Sciatic nerve (tissue), 2 donors: ENCODE measurements at regions not wholly inside any gene's neighbourhood (a gene's known extent, or its start where the extent isn't known, plus 50 kb on each side); places are given as distances from the start of the nearest gene placed in this dataset.
"Not testable (repeated sequence)": the region's sequence is repeated elsewhere in the genome, so short reads cannot be mapped to it uniquely, and the experiment has no call there.

Source experiments
- ATAC-seq: fragments of 200-7000 bp; cut with Tn5 transposase; one replicate; pipeline ENCODE4 v1.9.1; 2020; ENCODE audit warnings: mild to moderate bottlenecking, moderate library complexity
- DNase-seq: peaks from one replicate; pipeline ENCODE4 v3.0.0-alpha.2; 2020; ENCODE audit warnings: low spot score
- intact Hi-C: fragments of 100-400 bp; cut with DNase I; formaldehyde crosslinking; loops from one replicate; pipeline ENCODE4 v1.14.2; 2022
- donor health status: DM: no; HTN: no; CAD: no.
- donor health status: DM: no; HTN: no; CAD: no.

- ATAC-seq = no peak
- intact Hi-C loops = no loop called here
- DNase-seq = no peak
Measured at GRCh38 chr15:95770196-95770595, 560.3 kb upstream of the NR2F2 start.

DNA sequence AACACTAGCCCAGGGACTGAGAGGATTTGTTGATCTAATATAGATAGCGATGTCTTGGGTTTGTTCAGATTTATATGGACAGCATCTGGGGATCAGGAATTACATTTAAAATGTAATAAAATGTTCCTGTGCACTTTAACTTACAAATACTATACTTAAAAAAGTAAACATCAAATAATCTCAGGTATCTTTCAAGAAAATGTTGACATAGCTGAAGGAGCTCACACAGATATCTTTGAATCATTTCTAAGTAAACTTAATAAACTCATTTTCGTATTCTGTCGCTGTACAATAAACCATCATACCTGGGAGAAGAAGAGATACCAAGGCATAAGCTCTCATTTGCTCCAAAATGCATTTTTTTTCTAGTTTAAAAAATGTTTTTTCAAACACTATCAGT lies 557.5 kb upstream of the NR2F2 start:
- DNase-seq = no peak
- no peak for ATAC-seq
- intact Hi-C loops = no loop called here

DNA sequence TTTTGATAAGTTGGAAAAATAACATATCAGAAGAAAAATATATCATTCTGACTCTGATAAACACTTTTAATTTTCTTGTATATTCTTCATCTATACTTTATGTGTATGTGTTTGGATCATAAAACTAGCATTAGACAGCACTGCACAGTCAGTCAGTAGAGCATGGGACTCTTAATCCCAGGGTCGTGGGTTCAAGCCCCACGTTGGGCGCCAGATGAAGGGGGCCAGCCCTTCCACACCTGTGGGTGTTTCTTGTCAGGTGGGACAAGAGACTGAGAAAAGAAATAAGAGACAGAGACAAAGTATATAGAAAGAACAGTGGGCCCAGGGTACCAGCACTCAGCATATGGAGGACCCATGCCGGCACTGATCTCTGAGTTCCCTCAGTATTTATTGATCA lies 546.0 kb upstream of the NR2F2 start:
- no peak for DNase-seq
- intact Hi-C loops = no loop called here
- no peak for ATAC-seq

DNA sequence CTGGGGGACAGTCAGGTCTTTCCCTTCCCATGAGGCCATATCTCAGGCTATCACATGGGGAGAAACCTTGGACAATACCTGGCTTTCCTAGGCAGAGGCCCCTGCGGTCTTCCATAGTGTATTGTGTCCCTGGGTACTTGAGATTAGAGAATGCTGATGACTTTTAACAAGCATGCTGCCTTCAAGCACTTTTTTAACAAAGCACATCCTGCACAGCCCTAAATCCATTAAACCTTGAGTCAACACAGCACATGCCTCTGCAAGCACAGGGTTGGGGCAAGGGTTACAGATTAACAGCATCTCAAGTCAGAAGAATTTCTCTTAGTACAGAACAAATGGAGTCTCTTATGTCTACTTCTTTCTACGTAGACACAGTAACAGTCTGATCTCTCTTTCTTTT lies 545.2 kb upstream of the NR2F2 start:
- ATAC-seq, DNase-seq, intact Hi-C loops: not testable (repeated sequence)

- intact Hi-C loops = no loop called here
- DNase-seq (no peak), ATAC-seq (no peak)
Measured at GRCh38 chr15:95793231-95793630, 537.3 kb upstream of the NR2F2 start.

DNA sequence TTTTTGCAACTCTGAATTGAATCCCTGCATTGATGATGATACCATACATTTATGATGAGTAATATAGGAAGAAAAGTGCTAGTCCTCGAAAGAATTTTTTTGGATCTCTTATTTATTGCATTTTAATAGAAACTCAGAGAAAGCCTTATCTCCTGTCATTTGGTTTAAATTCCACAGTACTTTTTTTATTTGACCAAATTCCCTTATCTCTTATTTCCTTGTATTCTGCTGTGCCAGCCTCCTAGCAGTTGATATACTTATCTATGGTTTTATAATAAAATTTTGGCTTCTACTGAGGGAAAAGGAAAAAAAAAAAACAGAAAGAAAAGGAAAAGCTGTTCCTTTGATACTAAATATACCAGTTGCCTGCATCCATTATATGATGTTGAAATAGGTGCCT lies 535.1 kb upstream of the NR2F2 start:
- intact Hi-C loops = no loop called here
- ATAC-seq (no peak), DNase-seq (no peak)

DNA sequence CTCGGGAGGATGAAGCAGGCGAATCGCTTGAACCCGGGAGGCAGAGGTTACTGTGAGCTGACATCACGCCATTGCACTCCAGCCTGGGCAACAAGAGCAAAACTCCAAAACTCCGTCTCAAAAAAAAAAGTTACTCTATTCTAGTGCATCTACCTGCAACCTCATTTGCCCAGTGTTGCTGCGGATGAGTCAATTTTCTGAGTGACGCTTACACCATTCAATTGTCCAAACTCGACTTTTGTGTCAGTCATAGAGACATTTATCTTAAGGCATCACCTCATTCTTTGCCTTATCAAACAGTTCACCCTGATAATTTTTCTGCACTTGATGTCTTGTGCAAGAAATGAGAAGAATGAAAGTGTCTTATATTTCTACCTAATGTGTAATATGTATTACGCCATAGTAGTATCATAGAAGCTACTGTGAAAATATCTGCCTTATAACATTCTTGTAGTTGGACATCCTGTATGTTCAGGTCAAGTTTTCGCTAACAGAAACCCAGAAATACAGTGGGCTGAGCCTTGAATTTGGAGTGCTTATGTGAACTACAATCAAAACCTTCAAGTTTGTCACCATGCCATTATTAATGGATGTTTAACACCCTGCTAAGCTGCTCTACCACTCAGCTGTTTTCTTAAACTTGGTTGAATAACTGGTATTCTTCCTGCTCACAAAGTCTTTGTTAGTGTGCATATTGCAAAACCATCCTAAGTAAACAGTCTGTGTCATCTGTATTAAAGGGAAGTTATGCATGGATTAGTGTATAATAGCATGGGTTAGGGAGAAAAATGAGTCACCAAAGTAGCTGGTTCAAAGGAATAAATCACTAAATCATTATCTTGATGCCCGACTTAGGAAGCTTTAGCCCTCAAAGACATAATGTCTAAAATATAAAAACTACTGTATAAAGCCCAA lies 531.0 kb upstream of the NR2F2 start:
- DNase-seq = no peak
- ATAC-seq = no peak
- intact Hi-C loops = no loop called here

DNA sequence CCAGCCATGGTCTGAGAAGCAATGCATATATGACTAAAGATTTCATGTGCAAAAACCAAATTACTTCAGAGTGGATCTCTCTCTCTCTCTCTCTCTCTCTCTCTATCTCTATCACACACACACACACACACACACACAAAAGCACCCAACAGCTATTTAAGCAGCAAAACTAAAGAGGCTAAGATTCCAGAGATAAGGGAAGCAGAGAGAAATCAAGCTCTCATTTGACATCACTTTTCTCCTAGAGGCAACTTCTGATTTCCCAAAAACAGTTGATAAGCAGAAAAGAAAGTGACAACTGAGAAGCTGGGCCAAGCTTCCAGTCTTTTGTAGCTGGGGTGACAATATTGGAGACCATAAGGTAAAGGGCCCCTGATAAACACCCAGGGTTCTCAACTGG lies 526.0 kb upstream of the NR2F2 start:
- no peak for DNase-seq
- ATAC-seq = no peak
- intact Hi-C loops = no loop called here

DNA sequence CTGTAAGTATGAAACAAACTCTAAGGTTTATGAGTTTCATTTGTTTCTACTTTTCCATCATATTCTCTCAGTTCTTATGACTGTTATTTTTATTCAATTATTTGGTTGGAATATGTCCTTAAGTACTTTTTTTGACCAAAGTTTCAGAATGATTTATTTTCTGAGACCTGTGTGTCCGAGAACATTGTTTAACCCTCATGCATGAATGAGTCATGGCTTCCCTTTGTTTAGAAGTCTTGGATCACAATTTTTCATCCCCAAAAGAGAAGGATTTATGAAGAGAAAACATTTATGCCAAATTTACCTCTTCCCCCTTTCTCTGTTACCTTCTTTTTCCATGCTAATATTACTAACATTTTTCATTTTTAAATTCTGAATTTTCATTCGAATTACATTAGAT lies 518.0 kb upstream of the NR2F2 start:
- intact Hi-C loops = no loop called here
- no peak for DNase-seq
- ATAC-seq = no peak

GRCh38 chr15:95814908-95815307 lies 515.6 kb upstream of the NR2F2 start:
- no peak for DNase-seq
- ATAC-seq = no peak
- intact Hi-C loops = no loop called here

DNA sequence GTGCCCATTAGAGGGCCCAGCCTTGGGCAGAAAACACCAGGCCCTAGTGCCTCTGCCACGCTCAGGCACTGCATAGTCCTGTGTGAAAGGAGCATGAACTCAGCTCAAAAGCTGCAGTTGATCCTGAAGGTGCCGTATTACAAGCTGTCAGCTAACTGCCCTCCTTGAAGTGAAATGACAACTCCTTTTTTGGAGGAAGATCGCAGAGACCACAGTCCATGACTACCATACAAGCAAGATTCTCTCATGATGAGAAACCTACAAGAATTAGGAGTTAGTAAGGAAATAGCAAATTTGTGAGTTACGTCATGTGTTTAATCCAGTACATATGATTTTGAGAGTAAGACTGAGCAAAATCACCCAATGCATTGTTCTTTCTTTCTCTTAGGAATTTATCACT lies 513.9 kb upstream of the NR2F2 start:
- intact Hi-C loops = no loop called here
- DNase-seq (no peak), ATAC-seq (no peak)

DNA sequence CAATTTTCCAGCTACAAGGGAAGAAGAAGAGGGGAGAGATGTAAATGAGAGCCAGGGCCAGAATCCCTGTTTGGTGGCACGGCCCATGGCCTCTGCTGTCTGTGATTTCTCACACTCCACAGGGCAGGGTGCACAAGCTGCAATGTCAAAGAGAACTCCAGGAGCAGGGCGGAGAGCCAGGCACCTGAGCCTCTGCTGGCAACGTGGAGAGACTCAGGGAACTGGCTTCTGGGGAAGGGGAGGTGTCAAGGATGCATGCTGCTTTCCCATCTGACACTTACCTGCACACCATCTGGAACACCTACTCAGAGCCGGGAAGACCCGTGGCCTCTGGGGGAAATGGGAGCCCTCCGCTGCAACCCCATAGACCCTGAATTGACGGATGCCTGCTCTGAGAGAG lies 507.5 kb upstream of the NR2F2 start:
- intact Hi-C loops = no loop called here
- ATAC-seq = no peak
- no peak for DNase-seq

GRCh38 chr15:95825208-95825607 lies 505.3 kb upstream of the NR2F2 start:
- intact Hi-C loops = no loop called here
- no peak for ATAC-seq
- no peak for DNase-seq

DNA sequence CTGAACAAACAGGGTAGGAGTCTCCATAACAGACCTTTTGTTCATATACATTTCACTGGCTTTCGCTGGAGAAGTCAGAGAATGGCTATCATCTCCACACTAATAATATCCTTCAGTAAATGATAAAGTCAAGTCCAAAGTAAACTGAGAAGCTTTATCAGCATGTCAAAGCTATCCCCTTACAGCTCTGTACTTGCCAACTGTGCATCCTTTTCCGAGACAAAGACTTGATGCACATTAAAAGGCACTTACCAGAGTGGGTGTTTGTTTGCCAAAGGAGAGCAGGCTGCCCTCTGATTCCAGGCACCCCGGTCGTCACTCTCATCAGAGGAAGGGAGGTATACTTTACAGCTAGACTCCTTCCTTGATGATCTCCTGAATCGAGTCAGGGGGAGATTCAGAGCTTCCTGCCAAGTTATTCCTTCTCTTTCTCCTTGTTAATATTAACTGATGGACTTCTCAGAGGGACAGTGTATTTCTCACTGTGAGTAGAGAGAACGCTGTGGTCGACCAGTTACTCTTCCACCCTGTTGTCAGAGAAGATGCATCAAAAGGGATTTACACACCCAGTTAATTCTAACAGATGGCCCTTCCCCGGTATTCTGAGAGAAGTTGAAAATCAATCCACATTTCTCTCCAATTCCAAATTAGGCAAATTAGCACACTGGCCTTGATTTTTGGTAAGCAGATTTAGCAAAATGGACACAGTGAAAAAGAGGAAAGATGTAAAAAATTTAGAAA lies 504.7 kb upstream of the NR2F2 start:
- DNase-seq (no peak), ATAC-seq (no peak)
- intact Hi-C loops = no loop called here

DNA sequence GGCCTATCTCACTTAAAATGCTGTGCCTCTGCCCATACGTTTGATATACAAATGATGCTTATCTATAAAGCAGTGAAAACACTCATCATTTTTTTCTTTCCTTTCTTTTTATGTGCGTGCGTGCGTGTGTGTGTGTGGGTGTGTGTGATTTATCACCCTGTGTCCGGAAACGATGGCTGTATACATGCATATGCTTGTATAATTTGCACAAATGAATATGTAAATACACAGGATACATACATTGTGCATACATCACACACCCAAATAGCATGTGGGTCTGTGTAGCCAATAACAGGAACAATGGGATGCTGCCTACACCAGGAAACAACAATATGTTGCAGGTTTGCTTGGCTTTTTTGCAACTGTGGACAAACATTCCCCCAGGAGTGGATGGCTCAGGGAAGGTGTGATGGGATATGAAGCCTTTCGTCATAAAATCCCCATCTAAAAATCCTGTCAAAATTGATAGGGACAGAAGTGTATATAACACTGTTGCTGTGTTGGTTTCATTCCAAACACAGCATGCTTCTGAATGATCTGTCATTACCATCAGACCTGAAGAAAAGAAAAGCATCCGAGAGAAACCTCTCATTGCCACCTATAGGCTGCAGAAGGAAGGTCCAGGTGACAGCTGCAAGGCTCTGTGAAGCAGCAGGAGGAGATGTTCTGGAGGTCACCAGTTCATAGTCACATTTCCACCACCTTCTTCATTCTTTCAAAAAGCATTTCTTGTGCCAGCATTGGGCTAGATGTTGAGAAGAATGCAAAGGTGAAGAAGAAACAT lies 503.9 kb upstream of the NR2F2 start:
- DNase-seq = no peak
- intact Hi-C loops = no loop called here
- no peak for ATAC-seq

DNA sequence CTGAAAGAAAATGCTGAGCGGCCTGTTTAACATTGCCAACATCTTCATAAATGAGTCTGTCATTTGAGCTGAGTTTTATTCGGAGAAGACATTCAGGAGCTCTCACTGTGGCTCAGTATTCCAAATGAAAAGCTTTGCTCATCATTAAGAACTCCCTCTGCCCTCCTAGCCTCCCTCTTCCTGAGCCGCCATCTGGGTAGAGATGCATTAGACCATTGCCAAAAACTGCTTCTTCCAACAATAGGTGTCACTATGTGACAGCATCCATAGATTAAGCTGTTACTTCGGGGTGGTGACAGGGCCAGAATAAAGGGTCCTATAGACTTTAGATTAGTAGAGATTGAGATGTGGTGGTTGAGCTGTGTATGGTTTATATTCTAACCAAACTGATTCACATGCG lies 501.4 kb upstream of the NR2F2 start:
- intact Hi-C loops = no loop called here
- DNase-seq (no peak), ATAC-seq (no peak)

DNA sequence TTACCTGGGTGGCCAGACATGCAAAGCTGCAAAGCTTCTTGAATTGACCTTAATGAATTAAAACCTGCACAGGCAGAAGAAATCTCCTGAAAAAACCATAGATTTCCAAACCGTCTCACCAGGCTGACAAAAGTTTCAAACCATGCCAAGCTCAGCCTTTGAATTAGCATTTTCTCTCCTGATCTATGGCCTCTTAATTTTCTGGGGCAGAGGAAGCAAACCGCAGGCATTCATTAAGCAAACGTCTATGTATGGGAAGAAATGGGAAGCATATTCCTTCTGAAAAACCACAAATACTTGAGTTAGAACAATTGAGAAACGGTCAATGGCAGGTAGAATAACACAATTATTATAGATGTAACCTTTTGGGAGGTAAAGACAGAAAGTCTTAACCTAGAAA lies 500.2 kb upstream of the NR2F2 start:
- ATAC-seq = no peak
- DNase-seq = no peak
- intact Hi-C loops = no loop called here

DNA sequence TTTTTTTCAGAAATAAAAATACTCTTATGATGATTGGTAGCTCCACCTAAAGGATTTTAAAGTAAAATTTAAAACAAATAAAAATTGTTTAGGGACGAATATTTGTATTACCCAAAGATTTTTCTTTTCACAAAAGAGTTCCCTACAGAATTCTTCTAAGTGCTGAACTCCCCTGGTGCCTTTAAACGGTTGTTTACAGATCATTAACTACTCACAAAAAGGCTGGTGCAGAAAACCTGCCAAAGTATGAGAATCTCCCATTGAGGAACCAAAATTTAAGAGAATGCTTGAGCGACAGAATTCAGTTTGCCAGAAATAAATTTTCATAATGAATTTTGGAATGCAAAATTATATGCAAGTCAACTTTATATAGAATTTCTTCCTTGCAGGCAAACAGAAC lies 497.8 kb upstream of the NR2F2 start:
- no peak for DNase-seq
- intact Hi-C loops = no loop called here
- ATAC-seq = no peak

GRCh38 chr15:95834028-95834804 lies 496.3 kb upstream of the NR2F2 start:
- intact Hi-C loops = no loop called here
- ATAC-seq (no peak), DNase-seq (no peak)
